Activated CD4-positive, alpha-beta T cell treated with anti-CD3 and anti-CD28 coated beads for 1 hour (primary cell): ENCODE measurements at regions not wholly inside any gene's neighbourhood (a gene's known extent, or its start where the extent isn't known, plus 50 kb on each side); places are given as distances from the start of the nearest gene placed in this dataset.
"Not testable (repeated sequence)": the region's sequence is repeated elsewhere in the genome, so short reads cannot be mapped to it uniquely, and the experiment has no call there.

Experiments
- DNase-seq: peaks from one replicate; pipeline ENCODE4 v3.0.0-alpha.2; 2020

DNA sequence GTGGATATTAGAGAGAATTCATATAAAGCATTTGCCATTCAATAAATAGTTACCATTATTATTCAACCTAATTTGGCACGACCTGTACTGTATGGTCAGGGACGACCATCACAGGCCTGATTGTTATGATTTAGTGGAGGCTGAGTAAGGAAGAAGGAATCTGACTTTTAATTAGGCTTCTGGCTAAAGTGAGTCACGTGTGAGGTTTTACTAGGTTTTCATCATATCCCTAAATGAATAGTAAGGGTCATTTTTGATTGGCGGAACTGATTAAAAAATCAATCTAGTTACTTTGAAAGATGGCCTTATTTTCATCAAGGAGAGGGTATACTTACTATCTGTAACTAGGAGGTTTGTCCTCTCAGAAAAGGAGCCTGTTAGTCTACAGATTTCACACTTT is 143.4 kb downstream of the ADCYAP1 start:
- DNase-seq, result no peak

DNA sequence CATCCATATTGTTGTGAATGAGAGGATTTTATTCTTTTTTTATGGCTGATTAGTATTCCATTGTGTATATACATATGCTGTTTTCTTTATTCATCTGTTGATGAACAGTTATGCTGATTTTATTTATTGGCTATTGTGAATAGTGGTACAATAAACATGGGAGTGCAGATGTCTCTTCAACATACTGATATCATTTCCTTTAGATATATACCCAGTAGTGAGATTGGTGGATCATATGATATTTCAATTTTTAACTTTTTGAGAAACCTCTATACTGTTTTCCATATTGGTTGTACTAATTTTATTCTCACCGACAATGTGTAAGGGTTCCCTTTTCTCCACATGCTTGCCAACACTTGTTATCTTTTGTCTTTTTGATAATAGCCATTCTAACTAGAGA is 144.5 kb downstream of the ADCYAP1 start:
- no peak for DNase-seq

DNA sequence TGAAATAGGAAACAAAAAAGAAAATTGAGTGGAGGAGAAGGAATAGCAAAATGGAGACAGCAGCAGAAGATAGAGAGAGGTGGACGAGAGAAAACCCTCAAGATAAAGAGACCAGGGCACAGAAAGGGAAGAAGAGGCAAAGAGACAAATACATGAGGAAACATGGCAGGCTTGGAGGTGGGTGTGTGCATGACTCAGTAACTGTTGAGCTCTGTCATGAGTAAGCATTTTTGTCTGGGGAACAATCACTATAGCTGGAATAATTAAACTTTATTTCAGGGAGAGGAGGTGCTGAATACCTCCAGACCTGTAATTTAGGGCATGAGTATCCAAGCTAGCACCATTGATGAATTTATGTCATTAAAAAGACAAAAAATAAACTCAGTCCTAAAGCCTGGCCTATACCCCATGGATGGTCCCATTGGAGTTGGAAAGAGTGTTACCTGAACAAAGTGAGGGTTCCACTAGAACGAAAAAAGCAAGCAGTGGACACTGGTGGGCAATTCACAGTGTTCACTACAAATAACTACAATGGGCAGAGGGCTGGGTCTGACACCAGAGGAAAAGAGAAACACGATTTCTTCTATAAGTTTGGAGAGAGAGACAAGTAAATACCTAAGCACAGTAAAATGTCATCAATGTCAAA is 145.5 kb downstream of the ADCYAP1 start:
- no peak for DNase-seq

DNA sequence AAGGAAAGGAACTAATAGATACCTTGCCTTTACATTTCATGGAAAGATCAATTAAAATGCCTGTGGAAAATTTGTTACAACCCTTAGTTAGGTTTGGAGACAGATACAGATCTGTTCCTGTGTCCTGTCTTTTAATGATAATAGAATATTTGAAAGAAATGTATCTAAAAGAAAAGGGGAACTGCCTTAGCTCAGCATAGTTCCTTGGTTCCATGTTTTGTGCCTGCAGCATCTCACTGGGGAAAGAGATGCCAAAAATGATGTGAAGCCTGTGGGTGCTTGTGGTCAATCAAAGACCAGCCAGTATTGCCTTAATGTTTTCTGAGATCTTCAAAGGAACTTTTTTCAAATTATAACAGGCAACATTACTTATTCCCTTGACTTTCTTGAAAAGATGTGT is 147.6 kb downstream of the ADCYAP1 start:
- DNase-seq, result no peak

DNA sequence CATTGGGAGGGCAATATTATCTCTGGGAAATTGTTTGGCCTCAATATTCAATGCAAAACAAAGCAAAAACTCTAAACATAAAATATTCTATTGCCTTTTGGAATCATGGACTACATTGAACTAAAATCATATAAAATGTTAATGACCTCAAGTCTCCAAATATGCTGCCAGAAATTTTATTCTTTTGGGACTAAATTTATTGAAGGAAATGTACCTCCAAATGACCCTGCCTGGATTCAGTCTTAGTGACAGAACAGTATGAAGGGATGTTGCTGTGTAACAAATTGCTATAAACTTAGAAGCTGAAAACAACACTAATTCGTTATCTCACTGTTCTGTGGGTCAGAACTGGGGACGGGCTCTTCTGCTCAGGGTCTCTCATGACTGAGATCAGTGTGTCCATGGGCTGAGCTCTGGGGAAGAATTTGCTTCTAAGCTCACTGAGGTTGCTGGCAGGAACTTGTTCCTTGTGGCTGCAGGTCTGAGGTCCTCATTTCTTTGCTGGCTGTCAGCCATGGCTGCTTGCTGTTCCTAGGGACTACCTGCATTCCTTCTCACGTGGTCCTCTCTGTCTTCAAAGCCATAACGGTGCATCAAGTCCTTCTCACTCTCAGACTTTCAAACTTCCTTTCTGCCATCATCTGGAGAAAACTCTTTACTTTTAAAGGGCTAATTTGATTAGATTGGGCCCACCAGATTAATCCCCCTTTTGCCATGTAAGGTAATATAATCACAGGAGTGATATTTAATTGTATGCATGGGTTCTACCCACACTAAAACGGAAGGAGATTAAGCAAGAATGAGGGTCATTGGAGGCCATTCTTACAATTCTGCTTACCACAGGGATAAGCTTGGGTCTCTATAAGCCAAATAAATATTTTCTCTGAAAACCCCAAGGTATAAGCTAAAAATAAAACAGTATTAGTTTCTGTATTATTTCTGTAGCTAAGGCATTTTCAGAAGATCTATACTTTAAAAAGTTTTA is 149.0 kb downstream of the ADCYAP1 start:
- no peak for DNase-seq

DNA sequence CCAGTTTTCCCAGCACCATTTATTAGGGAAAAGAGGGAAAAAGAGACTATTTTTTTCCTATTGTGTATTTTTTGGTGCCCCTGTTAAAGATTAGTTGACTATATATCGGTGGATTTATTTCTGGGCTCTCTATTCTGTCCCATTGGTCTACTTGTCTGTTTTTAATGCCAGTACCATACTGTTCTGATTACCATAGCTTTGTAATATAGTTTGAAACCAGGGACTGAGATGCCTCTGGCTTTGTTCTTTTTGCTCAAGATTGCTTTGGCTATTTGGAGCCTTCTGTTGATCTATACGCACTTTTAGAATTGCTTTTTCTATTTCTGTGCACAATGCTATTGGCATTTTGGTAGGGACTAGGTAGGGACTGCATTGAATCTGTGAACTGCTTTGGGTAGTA is 151.7 kb downstream of the ADCYAP1 start:
- no peak for DNase-seq

DNA sequence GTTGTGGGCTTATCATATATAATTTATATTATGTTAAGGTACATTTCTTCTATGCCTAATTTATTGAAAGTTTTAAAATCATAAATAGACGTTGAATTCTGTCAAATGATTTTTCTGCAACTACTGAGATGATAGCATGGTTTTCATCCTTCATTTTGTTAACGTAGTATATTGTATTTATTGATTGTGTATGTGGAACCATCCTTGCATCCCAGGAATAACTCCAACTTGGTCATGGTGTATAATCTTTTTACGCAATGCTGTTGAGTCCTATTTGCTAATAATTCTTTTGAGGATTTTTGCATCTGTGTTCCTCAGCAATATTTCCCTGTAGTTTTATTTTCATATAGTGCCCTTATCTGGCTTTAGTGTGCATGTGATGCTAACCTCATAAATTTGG is 152.7 kb downstream of the ADCYAP1 start:
- DNase-seq, result no peak

DNA sequence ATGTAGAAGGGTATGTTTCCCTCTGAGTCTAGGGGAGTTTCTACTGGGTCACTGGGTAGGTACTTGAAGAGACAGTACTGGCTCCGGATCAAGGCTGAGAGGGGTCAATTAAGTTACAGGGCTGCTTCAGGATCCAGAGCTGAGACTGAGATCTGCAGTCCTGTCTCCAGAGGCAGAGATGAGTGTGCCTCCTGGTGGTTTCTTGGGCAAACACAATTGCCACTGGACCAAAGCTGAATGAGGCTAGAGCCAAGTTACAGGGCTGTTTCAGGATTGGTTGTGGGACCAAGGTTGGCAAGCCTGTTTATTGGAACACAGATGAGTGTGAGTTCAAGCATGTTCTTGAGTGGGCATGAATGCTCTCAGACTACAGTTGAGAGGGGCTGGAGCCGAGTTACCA is 157.9 kb downstream of the ADCYAP1 start:
- DNase-seq, result no peak

DNA sequence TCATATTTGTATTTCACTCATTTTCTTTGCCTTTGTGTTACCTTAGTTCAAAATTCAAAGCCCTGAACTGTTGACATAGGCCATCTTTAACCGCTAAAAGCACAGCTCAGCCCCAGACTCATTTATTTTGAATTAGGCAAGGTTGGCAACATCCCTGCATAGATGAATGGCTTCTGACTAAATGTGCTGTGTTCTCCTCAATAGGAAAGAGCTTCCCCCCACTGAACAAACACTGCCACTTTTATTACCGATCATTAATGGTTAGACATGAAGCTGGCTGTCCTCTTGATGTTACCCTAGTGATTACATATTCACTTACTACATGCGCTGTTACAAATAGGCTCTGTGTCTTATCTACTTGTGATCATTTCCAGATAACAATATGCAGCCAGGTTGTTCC is 170.7 kb downstream of the ADCYAP1 start:
- DNase-seq, result no peak

DNA sequence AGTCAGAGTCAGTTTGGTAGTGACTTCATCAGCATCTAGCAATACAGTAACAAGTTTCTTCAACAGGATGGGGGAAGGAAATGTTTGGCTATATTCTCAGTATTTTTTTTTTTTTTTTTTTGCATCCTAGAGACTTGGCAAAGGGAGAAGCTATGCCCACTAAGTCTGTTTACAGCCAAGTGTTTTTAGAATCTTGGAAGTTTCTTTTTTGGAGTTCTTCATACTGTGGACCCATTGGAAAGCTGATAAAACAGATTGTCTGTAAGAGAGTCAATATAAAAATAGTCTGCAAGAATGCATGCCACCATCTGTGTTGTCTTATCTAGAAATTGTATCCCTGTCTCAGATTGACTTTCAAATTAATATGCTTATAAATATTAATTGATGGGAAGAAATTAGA is 171.2 kb downstream of the ADCYAP1 start:
- no peak for DNase-seq

DNA sequence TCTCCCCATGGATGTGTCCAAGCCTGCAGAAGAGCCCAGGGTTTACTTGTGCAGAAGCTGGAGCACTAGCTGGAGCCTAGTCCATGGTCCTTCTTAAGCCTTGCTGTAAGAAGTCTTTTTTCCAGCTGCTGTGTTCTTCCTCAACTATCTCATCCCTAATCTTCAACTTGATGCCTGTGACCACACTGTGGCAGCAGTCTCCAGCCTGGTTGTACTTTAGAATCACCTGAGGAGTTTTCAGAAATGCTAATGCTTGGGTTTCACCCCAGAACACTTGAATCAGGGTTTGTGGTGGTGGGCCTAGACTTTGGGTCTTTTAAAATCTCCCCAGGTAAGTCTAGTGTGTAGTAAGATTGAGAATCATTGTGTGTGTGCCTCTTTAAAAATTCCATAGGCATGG is 173.6 kb downstream of the ADCYAP1 start:
- no peak for DNase-seq

DNA sequence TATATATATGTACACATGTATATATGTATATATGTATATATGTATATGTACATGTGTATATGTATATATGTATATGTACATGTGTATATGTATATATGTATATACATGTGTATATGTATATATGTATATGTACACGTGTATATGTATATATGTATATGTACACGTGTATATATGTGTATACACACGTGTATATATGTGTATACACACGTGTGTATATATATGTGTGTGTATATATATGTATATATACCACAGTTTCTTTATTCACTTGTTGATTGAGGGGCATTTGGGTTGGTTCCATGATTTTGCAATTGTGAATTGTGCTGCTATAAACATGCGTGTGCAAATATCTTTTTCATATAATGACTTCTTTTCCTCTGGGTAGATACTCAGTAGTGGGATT is 179.0 kb downstream of the ADCYAP1 start:
- not testable (repeated sequence) for DNase-seq

DNA sequence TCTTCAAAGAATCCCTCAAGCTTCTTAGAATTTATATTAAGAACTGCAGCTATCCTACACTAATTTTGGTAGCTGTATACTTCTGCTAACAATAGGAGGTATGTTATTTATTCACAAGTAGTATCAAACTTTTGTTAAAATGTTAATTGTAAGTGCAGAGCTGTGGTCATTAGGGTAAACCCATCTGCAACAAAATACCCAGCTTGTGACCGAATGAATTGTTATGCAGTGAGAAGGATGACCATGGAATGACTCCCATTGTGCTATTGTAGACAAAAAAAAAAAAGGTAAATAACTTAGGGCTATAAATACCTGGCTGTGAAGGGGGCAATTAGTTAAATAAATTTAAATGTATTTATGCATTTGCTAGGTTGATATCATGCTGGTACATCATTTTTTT is 186.1 kb downstream of the ADCYAP1 start:
- no peak for DNase-seq

DNA sequence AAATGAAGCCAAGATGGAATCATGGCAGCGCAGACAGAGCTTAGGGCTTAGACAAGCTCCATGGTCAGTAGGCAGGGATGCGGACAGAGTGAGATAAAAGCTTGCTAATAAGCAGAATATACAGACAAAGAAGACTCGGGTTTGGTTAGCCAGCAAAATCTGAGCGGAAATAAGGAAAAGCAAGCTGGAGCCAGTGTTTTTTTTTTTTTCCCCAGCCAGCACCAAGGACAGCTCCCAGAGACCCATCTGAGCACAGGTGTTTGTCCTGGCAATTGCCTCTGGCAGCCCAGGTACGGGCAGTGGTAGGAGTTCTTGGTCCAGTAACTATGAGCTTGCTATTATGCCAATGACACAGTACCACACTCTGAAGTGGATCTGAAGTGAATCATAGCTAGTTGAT is 187.6 kb downstream of the ADCYAP1 start:
- no peak for DNase-seq

DNA sequence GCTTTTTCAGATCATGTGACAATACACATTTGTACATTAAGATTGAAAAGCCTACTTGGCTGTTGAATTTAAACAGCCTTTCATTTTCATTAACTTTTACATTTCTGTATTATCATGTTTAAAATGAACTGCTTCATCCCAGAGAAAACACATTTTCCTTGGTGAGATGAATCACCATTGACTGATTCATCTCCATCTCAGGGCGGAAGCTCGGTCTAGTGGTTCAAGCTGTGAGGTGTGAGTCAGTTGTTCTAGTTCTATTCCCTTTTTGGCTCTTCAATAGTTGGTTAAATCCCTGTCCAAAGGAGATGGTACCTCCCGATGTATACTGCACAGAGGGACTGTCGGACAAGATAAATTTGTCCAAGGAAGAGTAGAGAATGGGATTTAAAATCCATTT is 189.7 kb downstream of the ADCYAP1 start:
- no peak for DNase-seq

DNA sequence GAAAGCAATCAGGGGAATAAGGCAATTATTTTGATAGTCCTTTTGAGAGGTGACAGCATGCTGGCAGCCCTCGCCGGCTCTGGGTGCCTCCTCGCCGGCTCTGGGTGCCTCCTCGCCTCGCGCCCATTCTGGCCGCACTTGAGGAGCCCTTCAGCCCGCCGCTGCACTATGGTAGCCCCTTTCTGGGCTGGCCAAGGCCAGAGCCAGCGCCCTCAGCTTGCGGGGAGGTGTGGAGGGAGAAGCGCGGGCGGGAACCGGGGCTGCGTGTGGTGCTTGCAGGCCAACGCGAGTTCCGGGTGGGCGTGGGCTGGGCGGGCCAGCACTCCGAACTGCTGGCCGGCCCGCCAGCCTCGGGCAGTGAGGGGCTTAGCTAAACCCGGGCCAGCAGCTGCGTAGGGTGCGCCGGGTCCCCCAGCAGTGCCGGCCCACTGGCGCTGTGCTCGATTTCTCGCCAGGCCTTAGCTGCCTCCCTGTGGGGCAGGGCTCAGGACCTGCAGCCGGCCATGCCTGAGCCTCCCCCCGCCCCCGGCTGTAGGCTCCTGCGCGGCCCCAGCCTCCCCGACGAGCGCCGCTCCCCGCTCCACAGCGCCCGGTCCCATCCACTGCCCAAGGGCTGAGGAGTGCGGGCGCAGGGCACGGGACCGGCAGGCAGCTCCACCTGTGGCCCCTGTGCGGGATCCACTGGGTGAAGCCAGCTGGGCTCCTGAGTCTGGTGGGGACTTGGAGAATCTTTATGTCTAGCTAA is 193.5 kb downstream of the ADCYAP1 start:
- not testable (repeated sequence) for DNase-seq

DNA sequence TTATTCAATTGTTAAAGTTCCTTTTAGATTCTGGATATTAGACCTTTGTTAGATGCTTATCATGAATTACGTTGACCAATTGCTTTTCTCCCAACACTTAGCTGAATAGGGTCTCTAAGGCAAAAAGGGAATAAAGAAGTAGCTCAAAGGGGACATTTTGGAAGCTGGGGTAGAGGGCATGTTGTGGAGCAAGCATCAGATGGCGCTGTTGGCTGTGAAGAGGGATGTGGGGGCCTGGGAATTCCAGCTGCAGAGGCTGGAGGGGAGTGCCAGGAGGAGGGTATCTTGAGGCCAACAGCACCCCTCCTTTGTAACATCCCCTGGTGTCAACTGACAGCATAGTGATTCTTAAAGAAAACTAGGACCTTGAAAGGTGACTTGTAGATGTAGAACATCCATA is 198.2 kb downstream of the ADCYAP1 start:
- no peak for DNase-seq

DNA sequence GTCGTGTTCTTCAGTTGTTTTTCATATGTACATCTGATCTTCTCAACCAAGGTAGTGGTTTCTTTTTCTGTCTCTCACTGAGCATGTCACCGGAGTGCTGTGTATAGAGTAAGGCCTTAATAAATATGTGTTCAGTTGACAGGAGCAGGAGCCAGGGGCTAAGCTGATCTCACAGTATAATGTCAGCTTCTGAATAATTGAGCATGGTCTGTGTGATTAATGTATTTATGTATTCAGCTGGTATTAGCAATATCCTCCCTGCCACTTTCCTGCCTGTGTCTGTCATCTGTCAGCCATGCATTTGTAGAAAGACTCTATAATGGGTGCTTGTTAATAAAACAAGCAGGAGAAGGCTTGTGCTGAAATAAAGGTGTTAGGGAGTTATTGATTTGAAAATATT is 198.9 kb downstream of the ADCYAP1 start:
- DNase-seq, result no peak

DNA sequence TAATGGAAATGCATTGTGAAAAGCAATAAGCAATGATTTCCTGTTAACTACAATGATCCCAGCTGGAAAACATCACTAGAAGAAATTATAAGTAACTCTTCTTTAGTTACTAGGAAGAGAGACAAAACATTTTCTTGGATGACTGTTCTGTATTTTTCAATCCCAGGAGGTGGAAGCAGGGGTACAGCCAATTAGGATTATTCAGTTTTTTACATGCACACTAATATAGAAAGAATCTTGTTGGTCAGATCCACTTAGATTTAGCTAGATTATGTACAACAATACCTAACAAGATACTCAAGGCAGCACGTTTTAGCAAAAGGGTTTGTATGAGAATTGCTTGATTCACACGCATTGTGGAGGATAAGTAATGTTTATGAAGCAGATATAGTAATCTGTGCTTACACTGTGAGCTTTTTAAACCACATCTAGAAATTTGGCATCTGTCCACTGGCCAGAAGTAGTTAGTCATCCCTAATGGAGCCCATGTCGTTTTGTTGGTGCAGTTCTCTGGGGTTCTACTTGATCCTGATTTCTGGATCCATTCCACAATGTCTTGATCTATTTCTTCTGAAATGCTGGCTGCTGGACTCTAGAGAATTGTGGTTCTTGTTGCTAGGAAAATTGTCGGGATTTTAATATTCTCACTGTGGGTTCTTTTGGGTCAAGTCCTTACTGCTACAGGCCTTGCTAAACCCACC is 199.7 kb downstream of the ADCYAP1 start:
- no peak for DNase-seq

DNA sequence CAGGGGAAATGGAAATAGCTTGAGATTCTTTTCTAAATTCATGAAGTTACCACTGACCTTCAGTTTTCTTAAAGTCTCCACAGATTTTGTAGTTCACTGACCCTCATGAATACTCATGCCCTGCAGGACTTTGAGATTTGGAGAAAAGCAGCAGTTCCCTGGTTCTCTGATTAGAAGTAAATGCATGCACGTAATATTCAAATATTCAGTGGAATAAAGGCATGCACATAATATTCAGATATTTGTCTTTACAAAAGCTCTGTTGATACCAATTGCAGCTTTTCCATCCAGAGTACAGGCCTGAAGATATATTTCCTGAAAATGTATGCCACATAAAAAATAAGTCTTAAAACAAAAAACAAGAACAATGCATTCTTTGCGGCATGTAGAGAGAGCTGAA is 219.8 kb downstream of the ADCYAP1 start:
- DNase-seq, result no peak

DNA sequence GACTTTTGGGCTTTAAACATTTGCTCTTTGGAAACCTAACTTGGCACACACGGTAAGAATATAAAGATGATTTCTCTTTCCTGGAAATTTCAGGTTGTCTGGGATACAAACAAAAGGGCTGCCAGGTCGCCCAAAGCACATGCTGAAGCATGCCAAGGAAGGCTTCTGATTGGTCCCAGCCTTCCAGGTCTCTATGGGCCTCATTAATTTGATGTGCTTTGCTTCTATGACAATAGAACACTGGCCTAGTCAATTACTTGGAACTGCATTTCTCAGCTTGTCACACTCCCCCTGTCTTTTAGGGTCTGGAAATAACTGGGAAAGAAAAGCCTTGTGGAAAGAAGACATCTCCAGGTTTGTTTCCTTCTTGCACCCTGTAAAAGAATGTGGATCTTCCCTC is 228.9 kb downstream of the ADCYAP1 start:
- DNase-seq, result no peak

DNA sequence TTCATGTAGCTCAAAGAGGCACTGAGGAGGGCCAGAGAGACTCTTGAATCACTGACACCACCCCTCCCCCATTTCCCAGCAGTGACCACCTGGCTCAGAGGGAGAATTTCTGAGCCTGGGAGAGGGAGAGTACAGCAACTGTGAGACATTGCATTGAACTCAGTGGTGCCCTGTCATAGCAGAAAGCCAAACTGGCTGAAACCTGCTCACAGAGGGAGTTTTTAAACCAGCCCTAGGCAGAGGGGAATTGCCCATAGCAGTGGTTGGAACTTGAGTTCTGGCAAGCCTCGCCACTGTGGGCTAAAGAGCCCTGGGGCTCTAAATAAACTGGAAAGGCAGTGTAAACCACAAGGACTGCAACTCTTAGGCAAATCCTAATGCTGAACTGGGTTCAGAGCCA is 243.1 kb downstream of the ADCYAP1 start:
- DNase-seq, result no peak

DNA sequence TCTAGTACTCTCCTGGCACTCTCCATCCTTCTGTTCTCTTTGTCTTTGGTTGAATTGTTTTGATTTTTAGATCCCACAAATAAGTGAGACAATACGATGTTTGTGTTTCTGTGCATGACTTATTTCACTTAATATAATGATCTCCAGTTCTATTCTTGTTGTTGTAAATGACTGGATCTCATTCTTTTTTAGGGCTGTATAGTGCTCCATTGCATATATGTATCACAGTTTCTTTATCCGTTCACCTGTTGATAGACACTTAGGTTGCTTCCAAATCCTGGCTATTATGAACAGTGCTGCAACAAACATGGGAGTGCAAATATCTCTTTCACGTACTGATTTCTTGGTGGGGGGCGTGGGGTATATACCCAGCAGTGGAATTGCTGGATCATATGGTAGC is 245.0 kb downstream of the ADCYAP1 start:
- DNase-seq, result no peak
